ENCODE measurements at regions not wholly inside any gene's neighbourhood (a gene's known extent, or its start where the extent isn't known, plus 50 kb on each side); places are given as distances from the start of the nearest gene placed in this dataset.

GRCh38 chrX:115940348-115940747 lies 230.2 kb upstream of the AGTR2 start:
- TF ChIP-seq EZH2 (IDR thresholded peaks at IDR 0.05; ENCODE audit: borderline replicate concordance, insufficient read depth, low read depth, low read length, poor library complexity, severe bottlenecking) = no peak
- TF ChIP-seq CTCF (IDR thresholded peaks at IDR 0.05) = no peak
